ENCODE measurements at regions not wholly inside any gene's neighbourhood (a gene's known extent, or its start where the extent isn't known, plus 50 kb on each side); places are given as distances from the start of the nearest gene placed in this dataset.

DNA sequence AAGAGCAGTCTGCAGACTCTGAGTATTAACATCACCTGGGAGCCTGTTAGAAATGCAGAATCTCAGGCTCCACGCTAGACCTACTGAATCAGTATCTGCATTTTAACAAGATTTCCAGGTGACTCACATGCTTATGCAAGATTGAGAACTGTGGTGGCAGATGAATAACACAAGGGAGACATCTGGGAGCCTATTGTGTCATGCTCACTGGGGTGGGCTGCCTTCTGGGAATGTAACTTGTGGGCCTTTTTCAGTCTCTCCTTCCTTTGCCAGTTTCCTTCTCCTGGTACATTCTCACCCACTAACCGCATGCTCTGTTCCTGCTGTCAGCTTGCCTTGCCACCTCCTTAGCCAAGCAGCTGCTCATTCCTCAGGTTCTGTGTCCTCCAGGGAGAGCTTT, 176.6 kb upstream of the C9orf72 start:
- H3K27me3 Mint-ChIP-seq: peaks cover 8 to 14% of the 10 kb centered on the region in 2 donors
- Histone ChIP-seq H3K27ac (ENCODE audit: low read length) (no peak overlapping the region), H3K4me3 (ENCODE audit: control insufficient read depth in 1 of 2, extremely low read depth in 1 of 2, low read length in 1 of 2) (no peak overlapping the region), H3K27me3 (replicated peaks in 1 of 2; ENCODE audit: control insufficient read depth in 2 of 2, extremely low read depth in 1 of 2, insufficient read depth in 2 of 2, low read length in 1 of 2) (no peaks in the 10 kb centered on the region), H3K36me3 (ENCODE audit: control insufficient read depth in 2 of 2, extremely low read depth in 1 of 2, insufficient read depth in 1 of 2, low read length in 1 of 2) (no peaks in the 10 kb centered on the region), H3K4me1 (ENCODE audit: control insufficient read depth in 1 of 2, extremely low read depth in 1 of 2, insufficient read depth in 2 of 2, low read length in 2 of 2) (no peaks in the 10 kb centered on the region), H3K9me3 (no peaks in the 10 kb centered on the region)
- CTCF ChIA-PET: interaction anchor here in 1 of 2 donors (0.5 kb wide), 1 partner anchor 18 kb away, joined by 6 read pairs; no protein-coding TSS in a partner anchor
- H3K9me3 Mint-ChIP-seq: no peaks in the 10 kb centered on the region
- DNase-seq (no peak), ATAC-seq (replicated peaks in 1 of 4) (no peak)
- H3K27ac Mint-ChIP-seq: no peak overlapping the region
- no peaks in the 10 kb centered on the region for H3K36me3 Mint-ChIP-seq
- POLR2A ChIA-PET: no interaction called here
- 75% methylated on average over 1 of the region's 2 CpGs for WGBS (ENCODE audit: insufficient coverage)
- H3K4me3 Mint-ChIP-seq: no peak overlapping the region
- no peaks in the 10 kb centered on the region for H3K4me1 Mint-ChIP-seq

- Histone ChIP-seq H3K27ac (ENCODE audit: low read length) (no peak overlapping the region), H3K9me3 (no peaks in the 10 kb centered on the region), H3K36me3 (ENCODE audit: control insufficient read depth in 2 of 2, extremely low read depth in 1 of 2, insufficient read depth in 1 of 2, low read length in 1 of 2) (no peaks in the 10 kb centered on the region), H3K27me3 (replicated peaks in 1 of 2; ENCODE audit: control insufficient read depth in 2 of 2, extremely low read depth in 1 of 2, insufficient read depth in 2 of 2, low read length in 1 of 2) (no peaks in the 10 kb centered on the region), H3K4me3 (ENCODE audit: control insufficient read depth in 1 of 2, extremely low read depth in 1 of 2, low read length in 1 of 2) (no peak overlapping the region), H3K4me1 (ENCODE audit: control insufficient read depth in 1 of 2, extremely low read depth in 1 of 2, insufficient read depth in 2 of 2, low read length in 2 of 2) (no peaks in the 10 kb centered on the region)
- no peaks in the 10 kb centered on the region for H3K9me3 Mint-ChIP-seq
- ChIA-PET POLR2A (no interaction called here), CTCF (interaction anchor here in 1 of 2 donors (0.7 kb wide), 1 partner anchor 27 kb away, joined by 4 read pairs; no protein-coding TSS in a partner anchor)
- H3K27ac Mint-ChIP-seq: no peak overlapping the region
- peaks cover 3 to 9% of the 10 kb centered on the region in 2 donors for H3K27me3 Mint-ChIP-seq
- H3K4me1 Mint-ChIP-seq: no peaks in the 10 kb centered on the region
- ATAC-seq (replicated peaks in 1 of 4): no peak
- H3K4me3 Mint-ChIP-seq: no peak overlapping the region
- no CpG with 5 or more reads among the region's 3 CpGs for WGBS (ENCODE audit: insufficient coverage)
- no peaks in the 10 kb centered on the region for H3K36me3 Mint-ChIP-seq
- no peak for DNase-seq
Measured at GRCh38 chr9:27750566-27750965, 177.3 kb upstream of the C9orf72 start.

GRCh38 chr9:27752069-27752468, 178.8 kb upstream of the C9orf72 start:
- ATAC-seq (replicated peaks in 1 of 4): no peak
- Histone ChIP-seq H3K27ac (ENCODE audit: low read length) (no peak overlapping the region), H3K4me3 (ENCODE audit: control insufficient read depth in 1 of 2, extremely low read depth in 1 of 2, low read length in 1 of 2) (no peak overlapping the region), H3K27me3 (replicated peaks in 1 of 2; ENCODE audit: control insufficient read depth in 2 of 2, extremely low read depth in 1 of 2, insufficient read depth in 2 of 2, low read length in 1 of 2) (no peaks in the 10 kb centered on the region), H3K9me3 (no peaks in the 10 kb centered on the region), H3K36me3 (ENCODE audit: control insufficient read depth in 2 of 2, extremely low read depth in 1 of 2, insufficient read depth in 1 of 2, low read length in 1 of 2) (no peaks in the 10 kb centered on the region), H3K4me1 (ENCODE audit: control insufficient read depth in 1 of 2, extremely low read depth in 1 of 2, insufficient read depth in 2 of 2, low read length in 2 of 2) (no peaks in the 10 kb centered on the region)
- peaks cover 2 to 9% of the 10 kb centered on the region in 2 donors for H3K27me3 Mint-ChIP-seq
- no peaks in the 10 kb centered on the region for H3K4me1 Mint-ChIP-seq
- DNase-seq: no peak
- no peak overlapping the region for H3K4me3 Mint-ChIP-seq
- H3K36me3 Mint-ChIP-seq: no peaks in the 10 kb centered on the region
- POLR2A ChIA-PET: no interaction called here
- CTCF ChIA-PET: no interaction called here
- no peak overlapping the region for H3K27ac Mint-ChIP-seq
- no peaks in the 10 kb centered on the region for H3K9me3 Mint-ChIP-seq
- WGBS (ENCODE audit: insufficient coverage): 80% methylated on average over 2 of the region's 4 CpGs

- ChIA-PET CTCF (interaction anchor here in 1 of 2 donors (0.6 kb wide), 1 partner anchor 18 kb away, joined by 3 read pairs; no protein-coding TSS in a partner anchor), POLR2A (no interaction called here)
- no peaks in the 10 kb centered on the region for H3K27me3 Mint-ChIP-seq
- no peak overlapping the region for H3K27ac ChIP-seq (ENCODE audit: low read length)
- no peaks in the 10 kb centered on the region for H3K36me3 Mint-ChIP-seq
- ATAC-seq (replicated peaks in 1 of 4) (no peak), DNase-seq (no peak)
- no peaks in the 10 kb centered on the region for H3K4me1 ChIP-seq (ENCODE audit: control insufficient read depth in 1 of 2, extremely low read depth in 1 of 2, insufficient read depth in 2 of 2, low read length in 2 of 2)
- no peak overlapping the region for H3K4me3 ChIP-seq (ENCODE audit: control insufficient read depth in 1 of 2, extremely low read depth in 1 of 2, low read length in 1 of 2)
- no peaks in the 10 kb centered on the region for H3K9me3 ChIP-seq
- H3K4me1 Mint-ChIP-seq: no peaks in the 10 kb centered on the region
- H3K27me3 ChIP-seq (replicated peaks in 1 of 2; ENCODE audit: control insufficient read depth in 2 of 2, extremely low read depth in 1 of 2, insufficient read depth in 2 of 2, low read length in 1 of 2): no peaks in the 10 kb centered on the region
- H3K9me3 Mint-ChIP-seq: no peaks in the 10 kb centered on the region
- no peak overlapping the region for H3K27ac Mint-ChIP-seq
- 100% methylated on average over 1 of the region's 2 CpGs for WGBS (ENCODE audit: insufficient coverage)
- no peak overlapping the region for H3K4me3 Mint-ChIP-seq
- H3K36me3 ChIP-seq (ENCODE audit: control insufficient read depth in 2 of 2, extremely low read depth in 1 of 2, insufficient read depth in 1 of 2, low read length in 1 of 2): no peaks in the 10 kb centered on the region
Measured at GRCh38 chr9:27755846-27756245, 182.6 kb upstream of the C9orf72 start.

DNA sequence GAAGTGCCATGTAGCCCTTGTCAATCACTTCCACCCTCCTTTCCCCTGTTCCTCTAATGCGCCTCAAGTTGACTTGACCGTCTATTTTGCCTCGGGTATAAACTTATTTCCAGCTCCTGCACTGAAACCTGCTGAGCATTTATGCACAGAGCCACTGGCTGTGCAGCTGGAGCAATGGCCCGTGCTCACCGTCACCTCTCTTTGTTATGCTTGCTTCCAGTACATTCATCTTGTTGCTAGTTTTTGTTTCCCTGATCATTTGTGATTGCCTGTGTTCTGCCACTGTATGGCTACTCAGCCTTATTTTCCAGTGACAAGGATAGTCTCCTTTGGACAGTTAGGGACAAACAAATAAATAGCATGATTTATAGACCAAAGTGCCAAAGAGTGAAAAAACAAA, 183.1 kb upstream of the C9orf72 start:
- ChIA-PET POLR2A (no interaction called here), CTCF (no interaction called here)
- H3K27me3 Mint-ChIP-seq: no peaks in the 10 kb centered on the region
- 87% methylated on average over 5 of the region's 5 CpGs for WGBS (ENCODE audit: insufficient coverage)
- no peaks in the 10 kb centered on the region for H3K9me3 Mint-ChIP-seq
- H3K4me3 Mint-ChIP-seq: no peak overlapping the region
- no peak overlapping the region for H3K4me3 ChIP-seq (ENCODE audit: control insufficient read depth in 1 of 2, extremely low read depth in 1 of 2, low read length in 1 of 2)
- H3K27me3 ChIP-seq (replicated peaks in 1 of 2; ENCODE audit: control insufficient read depth in 2 of 2, extremely low read depth in 1 of 2, insufficient read depth in 2 of 2, low read length in 1 of 2): no peaks in the 10 kb centered on the region
- no peaks in the 10 kb centered on the region for H3K4me1 Mint-ChIP-seq
- ATAC-seq (replicated peaks in 1 of 4): no peak
- no peak overlapping the region for H3K27ac Mint-ChIP-seq
- H3K36me3 Mint-ChIP-seq: no peaks in the 10 kb centered on the region
- DNase-seq: no peak
- H3K4me1 ChIP-seq (ENCODE audit: control insufficient read depth in 1 of 2, extremely low read depth in 1 of 2, insufficient read depth in 2 of 2, low read length in 2 of 2): no peaks in the 10 kb centered on the region
- no peaks in the 10 kb centered on the region for H3K9me3 ChIP-seq
- H3K27ac ChIP-seq (ENCODE audit: low read length): no peak overlapping the region
- H3K36me3 ChIP-seq (ENCODE audit: control insufficient read depth in 2 of 2, extremely low read depth in 1 of 2, insufficient read depth in 1 of 2, low read length in 1 of 2): no peaks in the 10 kb centered on the region

DNA sequence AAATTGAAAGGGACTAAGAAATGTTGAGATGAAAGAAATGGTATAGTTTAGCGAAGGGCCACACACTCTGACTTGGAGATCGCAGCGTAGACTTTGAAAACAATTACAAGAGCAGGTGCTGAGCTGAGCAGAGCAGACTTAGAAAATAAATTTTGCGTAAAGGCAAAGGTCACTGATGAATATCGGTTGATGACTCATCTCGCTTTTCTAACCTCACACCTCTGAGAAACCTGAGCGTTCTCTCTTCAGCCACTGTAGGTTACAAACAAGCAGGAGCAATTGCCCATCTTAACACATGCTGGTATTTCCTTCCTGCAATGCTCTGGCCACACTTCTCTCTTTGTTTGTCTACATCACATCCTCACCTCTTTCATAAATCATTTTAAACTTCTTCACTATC, 190.6 kb upstream of the C9orf72 start:
- POLR2A ChIA-PET: no interaction called here
- H3K36me3 Mint-ChIP-seq: no peaks in the 10 kb centered on the region
- H3K27ac Mint-ChIP-seq: no peak overlapping the region
- WGBS (ENCODE audit: insufficient coverage): 81% methylated on average over 7 of the region's 7 CpGs
- H3K9me3 Mint-ChIP-seq: peaks cover 0 to 3% (median 0%) of the 10 kb centered on the region in 3 donors
- ATAC-seq (replicated peaks in 1 of 4): no peak
- H3K4me3 Mint-ChIP-seq: no peak overlapping the region
- DNase-seq: no peak
- CTCF ChIA-PET: no interaction called here
- Histone ChIP-seq H3K36me3 (ENCODE audit: control insufficient read depth in 2 of 2, extremely low read depth in 1 of 2, insufficient read depth in 1 of 2, low read length in 1 of 2) (no peaks in the 10 kb centered on the region), H3K4me1 (ENCODE audit: control insufficient read depth in 1 of 2, extremely low read depth in 1 of 2, insufficient read depth in 2 of 2, low read length in 2 of 2) (no peaks in the 10 kb centered on the region), H3K27ac (ENCODE audit: low read length) (no peak overlapping the region), H3K27me3 (replicated peaks in 1 of 2; ENCODE audit: control insufficient read depth in 2 of 2, extremely low read depth in 1 of 2, insufficient read depth in 2 of 2, low read length in 1 of 2) (no peaks in the 10 kb centered on the region), H3K4me3 (ENCODE audit: control insufficient read depth in 1 of 2, extremely low read depth in 1 of 2, low read length in 1 of 2) (no peak overlapping the region), H3K9me3 (no peaks in the 10 kb centered on the region)
- no peaks in the 10 kb centered on the region for H3K4me1 Mint-ChIP-seq
- H3K27me3 Mint-ChIP-seq: peaks cover 0 to 3% of the 10 kb centered on the region in 2 donors

Measured in T-cell (primary cell).